Upper lobe of left lung (tissue), 4 donors: ENCODE measurements at regions not wholly inside any gene's neighbourhood (a gene's known extent, or its start where the extent isn't known, plus 50 kb on each side); places are given as distances from the start of the nearest gene placed in this dataset.

ENCODE experiments used
- EP300 ChIP-seq, 4 donors: sonication (generic); formaldehyde crosslinking; IDR thresholded peaks; one replicate each; pipeline ENCODE4 v1.5.1; 2017; ENCODE audit warnings: antibody characterized with exemption in 4 of 4, control low read depth in 2 of 4
- POLR2A ChIP-seq, 4 donors: fragments of 450-650 bp; IDR thresholded peaks; one replicate each; pipeline ENCODE4 v1.5.1; 2016 to 2017; ENCODE audit warnings: antibody characterized with exemption in 4 of 4, mild to moderate bottlenecking in 2 of 4
- POLR2AphosphoS5 ChIP-seq, 2 donors: sonication (generic); formaldehyde crosslinking; IDR thresholded peaks; one replicate each; pipeline ENCODE4 v1.5.1; 2017; ENCODE audit warnings: antibody characterized with exemption in 2 of 2
- TF ChIP-seq, protein P1 (sequence below), 6 experiments: fragments of 450-650 bp in 4 of 6; fragments of 200-600 bp in 2 of 6; sonication (generic) in 2 of 6; IDR thresholded peaks; one replicate each; pipeline ENCODE4 v1.5.1; 2016 to 2019; ENCODE audit warnings: antibody characterized with exemption in 6 of 6

DNA sequence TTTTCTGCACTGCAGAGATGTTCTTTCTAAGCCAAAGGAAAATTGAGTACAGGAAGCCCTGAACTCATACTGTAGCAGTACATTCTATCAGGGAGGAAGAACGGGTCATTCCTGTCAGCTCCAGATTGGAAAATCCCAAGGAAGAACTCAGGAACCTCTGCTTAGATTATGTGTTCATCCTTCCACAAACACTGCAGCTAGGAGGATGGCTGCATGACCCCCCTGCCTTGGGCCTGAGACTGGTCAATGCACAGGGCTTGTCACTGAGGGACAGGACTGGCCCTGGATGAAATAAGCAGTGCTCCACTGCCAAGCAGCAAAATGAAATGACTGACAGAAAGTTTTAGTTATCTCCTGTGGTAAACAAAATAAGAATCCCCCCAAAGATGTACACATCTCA is 1406.8 kb upstream of the TMEM132C start:
- TF ChIP-seq, protein P1, sequence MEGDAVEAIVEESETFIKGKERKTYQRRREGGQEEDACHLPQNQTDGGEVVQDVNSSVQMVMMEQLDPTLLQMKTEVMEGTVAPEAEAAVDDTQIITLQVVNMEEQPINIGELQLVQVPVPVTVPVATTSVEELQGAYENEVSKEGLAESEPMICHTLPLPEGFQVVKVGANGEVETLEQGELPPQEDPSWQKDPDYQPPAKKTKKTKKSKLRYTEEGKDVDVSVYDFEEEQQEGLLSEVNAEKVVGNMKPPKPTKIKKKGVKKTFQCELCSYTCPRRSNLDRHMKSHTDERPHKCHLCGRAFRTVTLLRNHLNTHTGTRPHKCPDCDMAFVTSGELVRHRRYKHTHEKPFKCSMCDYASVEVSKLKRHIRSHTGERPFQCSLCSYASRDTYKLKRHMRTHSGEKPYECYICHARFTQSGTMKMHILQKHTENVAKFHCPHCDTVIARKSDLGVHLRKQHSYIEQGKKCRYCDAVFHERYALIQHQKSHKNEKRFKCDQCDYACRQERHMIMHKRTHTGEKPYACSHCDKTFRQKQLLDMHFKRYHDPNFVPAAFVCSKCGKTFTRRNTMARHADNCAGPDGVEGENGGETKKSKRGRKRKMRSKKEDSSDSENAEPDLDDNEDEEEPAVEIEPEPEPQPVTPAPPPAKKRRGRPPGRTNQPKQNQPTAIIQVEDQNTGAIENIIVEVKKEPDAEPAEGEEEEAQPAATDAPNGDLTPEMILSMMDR (IDR thresholded peaks at IDR 0.05), result no peak
- no peak for TF ChIP-seq POLR2AphosphoS5 (IDR thresholded peaks at IDR 0.05)
- TF ChIP-seq POLR2A (IDR thresholded peaks at IDR 0.05), result no peak
- no peak for TF ChIP-seq EP300 (IDR thresholded peaks at IDR 0.05)
